HuH-7 (cell line): ENCODE measurements at regions not wholly inside any gene's neighbourhood (a gene's known extent, or its start where the extent isn't known, plus 50 kb on each side); places are given as distances from the start of the nearest gene placed in this dataset.
A peak's percentile ranks its signal among the peaks of the same experiment; 100 is the strongest.
"Not testable (repeated sequence)": the region's sequence is repeated elsewhere in the genome, so short reads cannot be mapped to it uniquely, and the experiment has no call there.

Source experiments
- DNase-seq: peaks from one replicate; pipeline ENCODE4 v3.0.0; 2011; ENCODE audit warnings: low spot score

GRCh38 chr6:50993941-50994720 lies 175.5 kb downstream of the TFAP2B start:
- DNase-seq = no peak

- DNase-seq = no peak
Measured at GRCh38 chr6:50995036-50995435, 176.4 kb downstream of the TFAP2B start.

- no peak for DNase-seq
Measured at GRCh38 chr6:50998905-50999304, 180.2 kb downstream of the TFAP2B start.

GRCh38 chr6:51001399-51001798 lies 182.7 kb downstream of the TFAP2B start:
- DNase-seq = peak; percentile 10

GRCh38 chr6:51004380-51004779 lies 185.7 kb downstream of the TFAP2B start:
- no peak for DNase-seq

- no peak for DNase-seq
Measured at GRCh38 chr6:51005779-51006178, 187.1 kb downstream of the TFAP2B start.

- no peak for DNase-seq
Measured at GRCh38 chr6:51007237-51007636, 188.6 kb downstream of the TFAP2B start.

GRCh38 chr6:51008693-51009092 lies 190.0 kb downstream of the TFAP2B start:
- not testable (repeated sequence) for DNase-seq

GRCh38 chr6:51013376-51013775 lies 194.7 kb downstream of the TFAP2B start:
- no peak for DNase-seq

- DNase-seq = no peak
Measured at GRCh38 chr6:51015394-51015793, 196.7 kb downstream of the TFAP2B start.

GRCh38 chr6:51016489-51016888 lies 197.8 kb downstream of the TFAP2B start:
- no peak for DNase-seq

- no peak for DNase-seq
Measured at GRCh38 chr6:51019806-51020205, 201.1 kb downstream of the TFAP2B start.

- no peak for DNase-seq
Measured at GRCh38 chr6:51021171-51021570, 202.5 kb downstream of the TFAP2B start.

GRCh38 chr6:51024126-51024525 lies 205.5 kb downstream of the TFAP2B start:
- no peak for DNase-seq

- DNase-seq = no peak
Measured at GRCh38 chr6:51025082-51025777, 206.6 kb downstream of the TFAP2B start.

GRCh38 chr6:51027283-51028065 lies 208.8 kb downstream of the TFAP2B start:
- no peak for DNase-seq

GRCh38 chr6:51028276-51028675 lies 209.6 kb downstream of the TFAP2B start:
- no peak for DNase-seq

GRCh38 chr6:51029561-51029960 lies 210.9 kb downstream of the TFAP2B start:
- DNase-seq = no peak

GRCh38 chr6:51045548-51045947 lies 226.9 kb downstream of the TFAP2B start:
- no peak for DNase-seq

GRCh38 chr6:51049288-51049982 lies 230.8 kb downstream of the TFAP2B start:
- no peak for DNase-seq

- no peak for DNase-seq
Measured at GRCh38 chr6:51049983-51050877, 231.6 kb downstream of the TFAP2B start.
